ENCODE measurements at regions not wholly inside any gene's neighbourhood (a gene's known extent, or its start where the extent isn't known, plus 50 kb on each side); places are given as distances from the start of the nearest gene placed in this dataset.

GRCh38 chr16:19948186-19949104, 63.8 kb upstream of the GPRC5B start:
- Histone ChIP-seq H3K27me3 (no peaks in the 10 kb centered on the region), H3K27ac (replicated peaks in 1 of 4) (no peak overlapping the region), H3K4me1 (no peaks in the 10 kb centered on the region), H3K4me3 (no peak overlapping the region), H3K9me3 (no peaks in the 10 kb centered on the region), H3K36me3 (no peaks in the 10 kb centered on the region)
- DNase-seq (ENCODE audit: extremely low spot score) = no peak
- 26% methylated on average over 8 of the region's 8 CpGs for whole genome bisulfite sequencing
- TF ChIP-seq EP300 (IDR thresholded peaks at IDR 0.05) (no peak), CTCF (IDR thresholded peaks at IDR 0.05) (no peak), POLR2AphosphoS5 (IDR thresholded peaks at IDR 0.05) (no peak), POLR2A (IDR thresholded peaks at IDR 0.05; ENCODE audit: low read depth) (no peak)
- intact Hi-C loops (cut with DNase I) = no loop called here

- 88% methylated on average over 1 of the region's 1 CpG for WGBS
- TF ChIP-seq CTCF (IDR thresholded peaks at IDR 0.05) = no peak
- TF ChIP-seq EP300 (IDR thresholded peaks at IDR 0.05) = no peak
- no peak for TF ChIP-seq POLR2AphosphoS5 (IDR thresholded peaks at IDR 0.05)
- TF ChIP-seq POLR2A (IDR thresholded peaks at IDR 0.05; ENCODE audit: low read depth) = no peak
These were observed 61.3 kb upstream of the GPRC5B start for GRCh38 chr16:19945934-19946333.

GRCh38 chr16:19940195-19940594, 55.5 kb upstream of the GPRC5B start:
- Histone ChIP-seq H3K4me1 (no peaks in the 10 kb centered on the region), H3K36me3 (no peaks in the 10 kb centered on the region), H3K27ac (replicated peaks in 1 of 4) (no peak overlapping the region), H3K4me3 (no peak overlapping the region), H3K27me3 (peaks cover 0 to 6% (median 0%) of the 10 kb centered on the region in 4 donors), H3K9me3 (no peaks in the 10 kb centered on the region)
- TF ChIP-seq POLR2A (IDR thresholded peaks at IDR 0.05; ENCODE audit: low read depth) (no peak), EP300 (IDR thresholded peaks at IDR 0.05) (no peak), CTCF (IDR thresholded peaks at IDR 0.05) (no peak), POLR2AphosphoS5 (IDR thresholded peaks at IDR 0.05) (no peak)
- intact Hi-C loops (cut with DNase I) = no loop called here
- 71% methylated on average over 6 of the region's 6 CpGs for WGBS
- no peak for DNase-seq (ENCODE audit: extremely low spot score)

More at GRCh38 chr16:19945934-19946333, 61.3 kb upstream of the GPRC5B start:
- intact Hi-C loops (cut with DNase I) = no loop called here
- H3K27ac ChIP-seq (replicated peaks in 1 of 4) = no peak overlapping the region
- H3K9me3 ChIP-seq = no peaks in the 10 kb centered on the region
- DNase-seq (ENCODE audit: extremely low spot score) = no peak
- H3K27me3 ChIP-seq = no peaks in the 10 kb centered on the region
- H3K4me1 ChIP-seq = no peaks in the 10 kb centered on the region
- no peaks in the 10 kb centered on the region for H3K36me3 ChIP-seq
- H3K4me3 ChIP-seq = no peak overlapping the region

- Histone ChIP-seq H3K36me3 (no peaks in the 10 kb centered on the region), H3K27me3 (peaks cover 0 to 6% (median 0%) of the 10 kb centered on the region in 4 donors), H3K27ac (replicated peaks in 1 of 4) (no peak overlapping the region), H3K4me1 (no peaks in the 10 kb centered on the region), H3K9me3 (no peaks in the 10 kb centered on the region), H3K4me3 (no peak overlapping the region)
- TF ChIP-seq EP300 (IDR thresholded peaks at IDR 0.05) (no peak), CTCF (IDR thresholded peaks at IDR 0.05) (no peak)
- WGBS = 62% methylated on average over 5 of the region's 5 CpGs
- intact Hi-C loops (cut with DNase I) = no loop called here
- DNase-seq (ENCODE audit: extremely low spot score) = no peak
These were observed 54.9 kb upstream of the GPRC5B start for GRCh38 chr16:19939553-19939952.

Measured in esophagus muscularis mucosa (tissue), 4 donors.